ENCODE measurements at regions not wholly inside any gene's neighbourhood (a gene's known extent, or its start where the extent isn't known, plus 50 kb on each side); places are given as distances from the start of the nearest gene placed in this dataset.
A peak's percentile ranks its signal among the peaks of the same experiment; 100 is the strongest.

DNA sequence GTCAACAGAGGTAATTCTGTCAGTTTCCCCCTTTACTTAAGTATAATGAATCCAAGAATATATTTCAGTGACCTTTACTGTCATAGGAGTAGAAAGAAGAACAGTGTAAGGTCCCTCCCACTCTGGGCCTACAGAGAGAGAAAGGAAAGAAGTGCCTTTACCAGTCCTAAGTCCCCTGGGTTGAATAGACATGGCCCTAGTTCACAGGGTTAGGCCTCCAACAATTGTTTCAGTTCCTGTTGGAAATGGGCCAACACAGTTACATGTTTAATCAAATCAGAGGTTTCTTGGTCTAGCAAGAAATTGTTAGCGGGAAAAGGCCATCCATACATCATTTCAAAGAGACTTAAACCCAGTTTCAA, 605.6 kb downstream of the MTRR start:
- H3K36me3 ChIP-seq (replicated peaks; ENCODE audit: low read depth, low read length) = no peaks in the 10 kb centered on the region
- H3K4me3 ChIP-seq (ENCODE audit: low read length) = no peak overlapping the region
- no peak overlapping the region for H2AFZ ChIP-seq (ENCODE audit: low read depth, low read length)
- no peaks in the 10 kb centered on the region for H4K20me1 ChIP-seq (ENCODE audit: insufficient read depth, low read length)
- no peaks in the 10 kb centered on the region for H3K27me3 ChIP-seq (ENCODE audit: low read depth, low read length)
- H3K9ac ChIP-seq (ENCODE audit: low read length) = no peak overlapping the region
- H3K79me2 ChIP-seq (ENCODE audit: low read length) = no peaks in the 10 kb centered on the region
- H3K4me1 ChIP-seq (ENCODE audit: low read length) = no peaks in the 10 kb centered on the region
- H3K27ac ChIP-seq (ENCODE audit: low read length) = no peak overlapping the region
- no peak overlapping the region for H3K4me2 ChIP-seq (ENCODE audit: low read length)
- TF ChIP-seq, protein P1, sequence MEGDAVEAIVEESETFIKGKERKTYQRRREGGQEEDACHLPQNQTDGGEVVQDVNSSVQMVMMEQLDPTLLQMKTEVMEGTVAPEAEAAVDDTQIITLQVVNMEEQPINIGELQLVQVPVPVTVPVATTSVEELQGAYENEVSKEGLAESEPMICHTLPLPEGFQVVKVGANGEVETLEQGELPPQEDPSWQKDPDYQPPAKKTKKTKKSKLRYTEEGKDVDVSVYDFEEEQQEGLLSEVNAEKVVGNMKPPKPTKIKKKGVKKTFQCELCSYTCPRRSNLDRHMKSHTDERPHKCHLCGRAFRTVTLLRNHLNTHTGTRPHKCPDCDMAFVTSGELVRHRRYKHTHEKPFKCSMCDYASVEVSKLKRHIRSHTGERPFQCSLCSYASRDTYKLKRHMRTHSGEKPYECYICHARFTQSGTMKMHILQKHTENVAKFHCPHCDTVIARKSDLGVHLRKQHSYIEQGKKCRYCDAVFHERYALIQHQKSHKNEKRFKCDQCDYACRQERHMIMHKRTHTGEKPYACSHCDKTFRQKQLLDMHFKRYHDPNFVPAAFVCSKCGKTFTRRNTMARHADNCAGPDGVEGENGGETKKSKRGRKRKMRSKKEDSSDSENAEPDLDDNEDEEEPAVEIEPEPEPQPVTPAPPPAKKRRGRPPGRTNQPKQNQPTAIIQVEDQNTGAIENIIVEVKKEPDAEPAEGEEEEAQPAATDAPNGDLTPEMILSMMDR (IDR thresholded peaks at IDR 0.05; ENCODE audit: low read depth, low read length) = no peak
- no peak for TF ChIP-seq EZH2phosphoT487 (IDR thresholded peaks at IDR 0.05; ENCODE audit: low read depth)
- H3K9me3 ChIP-seq (ENCODE audit: insufficient read depth, low read length) = 0 out of 2 replicates have a peak, but pooled peaks cover 2% of the 10 kb centered on the region

DNA sequence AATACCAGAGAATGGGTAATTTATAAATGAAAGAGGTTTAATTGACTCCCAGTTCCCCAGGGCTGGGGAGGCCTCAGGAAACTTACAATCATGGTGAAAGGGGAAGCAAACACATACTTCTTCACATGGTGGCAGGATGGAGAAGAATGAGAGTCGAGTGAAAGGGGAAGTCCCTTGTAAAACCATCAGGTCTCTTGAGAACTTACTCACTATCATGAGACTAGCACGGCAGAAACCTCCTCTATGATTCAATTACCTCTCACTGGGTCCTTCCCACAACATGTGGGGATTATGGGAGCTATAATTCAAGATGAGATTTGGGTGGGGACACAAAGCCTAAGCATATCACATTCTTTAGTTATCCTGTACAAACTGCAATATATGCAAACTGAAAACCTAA, 609.4 kb downstream of the MTRR start:
- peak overlapping the region; percentile 46; the same call in 1 of the 2 replicates for H3K27ac ChIP-seq (ENCODE audit: low read length)
- TF ChIP-seq, protein P1 (IDR thresholded peaks at IDR 0.05; ENCODE audit: low read depth, low read length) = no peak
- no peak for TF ChIP-seq EZH2phosphoT487 (IDR thresholded peaks at IDR 0.05; ENCODE audit: low read depth)
- H2AFZ ChIP-seq (ENCODE audit: low read depth, low read length) = no peak overlapping the region
- no peaks in the 10 kb centered on the region for H4K20me1 ChIP-seq (ENCODE audit: insufficient read depth, low read length)
- no peak overlapping the region for H3K4me2 ChIP-seq (ENCODE audit: low read length)
- H3K9me3 ChIP-seq (ENCODE audit: insufficient read depth, low read length) = 0 out of 2 replicates have a peak, but pooled peaks cover 2% of the 10 kb centered on the region
- H3K27me3 ChIP-seq (ENCODE audit: low read depth, low read length) = no peaks in the 10 kb centered on the region
- no peak overlapping the region for H3K9ac ChIP-seq (ENCODE audit: low read length)
- H3K79me2 ChIP-seq (ENCODE audit: low read length) = no peaks in the 10 kb centered on the region
- H3K4me3 ChIP-seq (ENCODE audit: low read length) = no peak overlapping the region
- no peaks in the 10 kb centered on the region for H3K4me1 ChIP-seq (ENCODE audit: low read length)
- no peaks in the 10 kb centered on the region for H3K36me3 ChIP-seq (replicated peaks; ENCODE audit: low read depth, low read length)

DNA sequence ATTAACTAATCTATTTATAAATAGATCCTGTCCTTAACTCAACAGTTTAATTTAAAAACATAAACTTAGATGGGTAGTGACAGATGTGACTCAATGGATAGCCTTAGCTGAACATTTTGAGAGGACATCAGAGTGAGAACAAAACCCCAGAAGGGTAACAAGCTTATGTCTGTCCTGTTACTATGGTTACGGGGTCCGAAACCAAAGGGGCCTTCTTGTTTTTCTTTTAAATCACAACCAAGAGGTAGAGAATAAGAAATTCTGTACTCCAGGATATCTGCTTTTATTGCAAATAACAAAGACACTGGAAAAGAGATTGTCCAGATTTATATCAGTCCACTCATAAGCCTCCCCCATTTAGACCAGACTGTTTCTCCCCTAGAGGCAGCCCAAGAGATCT, 612.1 kb downstream of the MTRR start:
- Histone ChIP-seq H3K9me3 (ENCODE audit: insufficient read depth, low read length) (no peaks in the 10 kb centered on the region), H2AFZ (ENCODE audit: low read depth, low read length) (no peak overlapping the region), H3K4me3 (ENCODE audit: low read length) (no peak overlapping the region), H3K36me3 (replicated peaks; ENCODE audit: low read depth, low read length) (no peaks in the 10 kb centered on the region), H3K9ac (ENCODE audit: low read length) (no peak overlapping the region), H3K4me1 (ENCODE audit: low read length) (no peaks in the 10 kb centered on the region), H3K27ac (ENCODE audit: low read length) (no peak overlapping the region), H3K4me2 (ENCODE audit: low read length) (no peak overlapping the region), H3K27me3 (ENCODE audit: low read depth, low read length) (no peaks in the 10 kb centered on the region), H3K79me2 (ENCODE audit: low read length) (no peaks in the 10 kb centered on the region), H4K20me1 (ENCODE audit: insufficient read depth, low read length) (no peaks in the 10 kb centered on the region)
- TF ChIP-seq, protein P1 (IDR thresholded peaks at IDR 0.05; ENCODE audit: low read depth, low read length) = no peak
- no peak for TF ChIP-seq EZH2phosphoT487 (IDR thresholded peaks at IDR 0.05; ENCODE audit: low read depth)

DNA sequence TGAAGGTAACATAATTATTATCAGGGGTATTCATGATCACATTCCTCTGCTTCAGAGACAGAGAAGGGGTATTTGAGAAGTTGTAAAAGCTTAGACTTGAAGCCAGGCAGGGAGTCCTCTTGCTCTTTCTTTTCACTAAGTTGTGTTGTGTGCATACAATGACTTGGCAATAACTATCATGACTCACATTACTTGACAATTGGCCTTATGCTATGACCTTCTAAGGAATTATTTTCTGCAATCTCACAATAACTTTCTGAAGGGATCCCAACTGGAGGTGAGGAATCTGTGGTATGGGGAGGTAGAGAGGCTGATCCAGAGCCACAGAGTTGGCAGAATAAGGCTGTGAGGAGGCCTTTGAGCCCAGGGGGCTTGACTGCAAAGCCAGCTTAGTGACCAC, 622.3 kb downstream of the MTRR start:
- no peaks in the 10 kb centered on the region for H3K9me3 ChIP-seq (ENCODE audit: insufficient read depth, low read length)
- no peak overlapping the region for H2AFZ ChIP-seq (ENCODE audit: low read depth, low read length)
- H3K36me3 ChIP-seq (replicated peaks; ENCODE audit: low read depth, low read length) = no peaks in the 10 kb centered on the region
- no peak for TF ChIP-seq EZH2phosphoT487 (IDR thresholded peaks at IDR 0.05; ENCODE audit: low read depth)
- TF ChIP-seq, protein P1 (IDR thresholded peaks at IDR 0.05; ENCODE audit: low read depth, low read length) = no peak
- H3K79me2 ChIP-seq (ENCODE audit: low read length) = no peaks in the 10 kb centered on the region
- H4K20me1 ChIP-seq (ENCODE audit: insufficient read depth, low read length) = no peaks in the 10 kb centered on the region
- no peak overlapping the region for H3K4me3 ChIP-seq (ENCODE audit: low read length)
- no peak overlapping the region for H3K9ac ChIP-seq (ENCODE audit: low read length)
- no peak overlapping the region for H3K27ac ChIP-seq (ENCODE audit: low read length)
- H3K4me1 ChIP-seq (ENCODE audit: low read length) = no peaks in the 10 kb centered on the region
- H3K27me3 ChIP-seq (ENCODE audit: low read depth, low read length) = no peaks in the 10 kb centered on the region
- no peak overlapping the region for H3K4me2 ChIP-seq (ENCODE audit: low read length)
